DMS 273 (cell line): ENCODE measurements at regions not wholly inside any gene's neighbourhood (a gene's known extent, or its start where the extent isn't known, plus 50 kb on each side); places are given as distances from the start of the nearest gene placed in this dataset.

Experiments used
- DNase-seq: peaks from one replicate; lab custom pipeline; 2025; ENCODE audit not compliant: unreplicated experiment; lab: John Stamatoyannopoulos, UW

DNA sequence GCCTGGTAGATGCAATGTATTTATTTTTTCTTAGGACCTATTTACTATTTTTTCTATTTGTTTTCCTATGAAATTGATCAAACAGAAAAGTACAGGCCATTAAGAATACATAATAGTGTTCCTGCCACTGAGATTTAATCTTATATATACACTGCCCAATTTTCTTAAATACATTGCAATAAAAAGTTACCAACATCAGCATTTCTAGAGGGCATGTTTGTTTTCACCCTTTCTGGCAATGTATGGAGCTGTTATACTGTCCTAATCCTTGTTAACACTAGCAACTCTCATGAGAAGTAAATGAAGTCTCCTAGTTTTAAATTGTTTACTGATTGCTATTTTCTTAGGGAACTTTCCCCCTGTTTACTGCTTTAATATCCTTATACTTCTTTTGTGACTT lies 359.1 kb upstream of the SEMA3A start:
- no peak for DNase-seq

DNA sequence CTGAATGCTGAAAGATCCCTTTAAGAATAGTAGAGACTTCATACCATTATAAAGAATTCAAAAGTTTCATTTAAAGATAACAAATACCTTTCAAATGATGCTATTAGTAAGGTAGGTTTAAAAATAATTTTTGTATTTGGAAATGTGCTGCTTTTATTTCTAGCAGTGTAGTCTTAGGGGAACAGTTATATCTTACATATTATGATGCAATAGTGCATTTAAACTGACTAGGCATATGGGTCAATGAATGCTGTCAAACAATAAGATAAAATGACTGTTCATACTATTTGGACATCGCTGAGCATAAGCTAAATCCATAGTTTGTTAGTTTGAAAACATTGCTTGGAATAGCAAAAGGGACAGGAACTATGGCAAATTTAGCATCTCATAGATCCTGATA lies 354.8 kb upstream of the SEMA3A start:
- DNase-seq: no peak

DNA sequence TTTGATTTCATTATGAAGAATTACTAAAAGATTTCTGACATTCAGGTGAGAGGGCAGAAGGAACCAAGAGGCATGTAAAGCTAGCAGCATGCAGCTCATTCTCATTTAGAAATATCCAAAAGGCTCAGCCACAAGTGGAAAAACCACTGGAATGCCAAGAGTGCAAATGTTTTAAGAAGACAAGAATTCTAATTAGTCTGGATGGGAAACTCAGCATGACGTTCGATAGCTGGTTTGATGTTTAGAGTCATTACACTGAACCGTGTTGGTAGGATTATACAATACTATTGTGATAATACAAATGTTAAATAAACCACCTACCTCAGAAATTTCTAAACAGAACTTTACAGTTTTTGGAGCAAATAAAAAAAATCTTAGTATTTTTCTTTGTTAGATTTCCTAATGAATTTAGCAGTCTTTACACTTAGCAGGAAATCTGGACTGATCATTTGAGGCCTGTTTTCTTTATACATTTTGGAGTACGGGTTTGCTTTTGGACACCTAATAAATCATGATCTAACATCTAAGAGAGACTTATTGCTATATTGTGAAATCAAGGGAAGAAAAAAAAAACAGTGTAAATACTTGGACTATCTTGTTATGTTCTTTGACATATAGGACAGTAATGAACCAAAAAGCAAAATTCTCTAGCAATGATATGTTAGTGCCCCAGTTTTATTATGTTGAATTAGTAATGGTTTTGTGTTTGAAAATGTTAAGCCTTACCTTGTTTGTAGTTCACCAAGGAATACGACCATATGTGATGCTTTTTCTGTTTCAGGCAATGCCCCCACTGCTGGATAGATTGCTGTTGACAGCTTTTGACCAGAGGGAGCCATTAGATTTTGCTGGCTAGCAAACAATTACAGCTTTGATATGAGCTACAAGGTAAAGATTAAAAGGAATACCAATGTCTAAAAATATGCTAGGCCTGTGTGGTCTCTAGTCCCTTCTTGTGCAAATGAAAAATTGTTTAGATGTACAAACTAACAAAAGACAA lies 354.1 kb upstream of the SEMA3A start:
- DNase-seq: peak; percentile 29

DNA sequence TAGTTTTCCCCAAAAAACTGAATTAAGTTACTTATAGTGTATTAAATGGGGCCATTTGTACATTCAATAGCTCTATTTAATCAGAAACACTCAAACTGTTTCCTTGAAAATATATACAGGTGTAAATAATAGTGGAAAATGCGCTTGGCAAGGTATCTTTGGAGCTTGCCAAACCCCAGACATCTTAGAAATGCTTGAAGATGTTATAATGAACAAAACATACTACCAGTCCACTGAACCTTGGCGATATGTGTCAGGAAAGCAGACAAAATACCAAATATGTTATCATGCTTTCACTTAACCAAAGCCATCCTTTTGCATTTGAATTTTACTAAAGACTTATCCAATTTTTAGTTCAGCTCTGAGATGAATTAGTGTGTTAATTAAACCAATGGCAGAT lies 352.7 kb upstream of the SEMA3A start:
- no peak for DNase-seq

DNA sequence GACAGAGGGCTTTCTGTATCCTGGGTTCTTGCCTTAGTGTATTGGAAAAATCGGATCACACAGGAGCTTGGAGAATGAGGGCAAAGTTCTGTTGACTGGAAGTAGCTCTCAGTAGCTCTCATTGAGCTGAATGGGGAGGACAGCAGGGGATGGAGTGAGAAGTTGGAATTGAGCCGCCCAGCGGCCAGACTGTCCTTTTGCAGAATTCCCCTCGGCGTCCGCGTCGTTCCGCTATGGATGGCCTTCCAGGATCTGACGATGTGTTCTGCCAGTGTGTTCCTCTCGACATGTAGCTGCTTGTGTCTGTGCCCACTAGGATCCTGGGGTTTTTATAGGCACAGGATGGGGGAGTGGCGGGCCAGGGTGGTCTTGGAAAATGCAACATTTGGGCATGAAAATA lies 351.8 kb upstream of the SEMA3A start:
- DNase-seq: no peak

DNA sequence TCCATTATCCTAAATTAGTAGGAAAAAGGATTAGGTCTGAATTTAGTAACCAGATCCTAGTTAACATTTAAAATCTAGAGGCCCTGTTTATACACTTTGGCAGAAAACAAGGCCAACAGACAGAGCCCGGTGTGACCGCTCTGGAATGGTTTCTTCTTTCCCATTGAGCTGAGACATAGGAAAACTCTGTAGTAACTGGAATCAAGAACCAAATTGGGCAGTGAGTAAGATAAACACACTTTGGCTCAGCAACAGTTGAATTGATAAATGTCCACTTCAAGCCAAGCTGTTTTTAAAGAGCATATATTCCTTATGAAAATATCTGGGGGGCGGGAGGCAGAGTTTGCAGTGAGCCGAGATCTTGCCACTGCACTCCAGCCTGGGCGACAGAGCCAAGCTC lies 343.7 kb upstream of the SEMA3A start:
- DNase-seq: no peak

DNA sequence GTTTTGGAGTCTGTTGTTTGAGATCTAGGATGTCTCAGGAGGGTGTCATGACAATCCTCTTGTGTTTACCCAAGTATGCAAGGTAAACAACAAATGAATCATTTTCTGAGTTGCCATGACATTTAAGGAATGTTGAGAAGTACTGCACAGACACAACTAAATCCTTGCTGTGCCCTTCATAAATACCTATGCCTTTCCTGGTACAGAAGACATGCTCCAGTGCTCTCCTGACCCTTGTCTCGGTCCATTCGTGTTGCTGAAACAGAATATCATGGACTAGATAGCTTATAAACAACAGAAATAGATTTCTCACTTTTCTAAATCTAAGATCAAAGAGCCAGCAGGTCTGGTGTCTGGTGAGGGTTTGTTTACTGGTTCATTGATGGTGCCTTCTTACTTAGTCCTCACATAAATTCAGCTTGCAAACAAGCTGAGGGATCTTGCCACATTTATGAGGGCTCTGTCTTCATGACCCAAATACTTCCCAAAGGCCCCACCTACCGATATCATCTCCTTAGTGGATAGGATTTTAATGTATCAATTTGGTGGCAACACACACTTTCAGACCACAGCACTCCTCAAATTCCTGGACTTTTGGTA lies 341.8 kb upstream of the SEMA3A start:
- DNase-seq: no peak

DNA sequence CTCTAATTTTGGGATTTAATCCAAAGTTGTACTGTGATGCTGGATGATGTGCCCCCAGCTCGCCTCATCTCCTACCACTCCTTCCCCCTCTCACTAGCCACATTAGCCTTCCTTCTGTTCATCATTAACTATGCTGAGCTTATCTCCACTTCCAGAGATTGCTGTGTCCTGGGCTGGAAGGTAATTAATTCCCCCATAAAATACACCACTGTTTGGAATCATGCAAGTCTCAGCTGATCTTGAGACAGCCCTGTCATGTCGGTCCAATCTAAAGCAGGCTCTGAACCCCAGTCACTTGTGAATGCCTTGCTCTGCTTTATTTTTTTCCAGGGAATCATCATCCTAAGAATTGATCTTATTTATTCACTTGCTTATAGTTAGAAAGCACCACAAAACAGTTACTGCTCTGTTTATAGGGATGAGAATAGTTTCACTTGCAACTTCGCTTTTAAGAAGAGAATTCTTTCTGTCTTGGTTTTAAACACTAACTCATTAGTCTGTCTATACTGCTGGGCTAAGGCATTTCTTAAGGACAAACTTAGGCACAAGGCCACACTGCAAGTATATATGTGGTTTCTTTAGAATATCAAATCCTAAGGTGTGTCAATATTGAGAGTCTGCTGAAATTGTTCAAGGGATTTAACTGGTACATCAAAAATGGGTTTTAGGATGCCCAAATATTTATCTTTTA lies 341.1 kb upstream of the SEMA3A start:
- peak; percentile 18 for DNase-seq

DNA sequence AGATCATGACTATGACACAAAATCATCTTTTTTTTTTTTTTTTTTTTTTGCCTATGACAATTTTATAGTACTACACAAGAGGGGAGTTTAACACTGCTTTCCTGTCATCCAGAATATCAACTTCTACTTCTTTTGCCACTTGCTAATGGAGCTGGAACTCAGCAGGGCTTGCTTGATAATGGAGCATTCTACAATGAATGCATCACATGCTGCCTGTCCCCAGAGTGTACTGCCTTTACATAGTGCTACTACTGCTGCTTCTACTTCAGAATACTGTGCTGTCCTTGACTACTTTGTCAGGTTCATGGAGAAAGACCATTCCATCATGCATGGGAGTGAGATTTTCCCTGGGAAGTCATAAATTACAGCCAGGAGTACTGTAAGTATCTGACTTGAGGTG lies 338.6 kb upstream of the SEMA3A start:
- DNase-seq: no peak

DNA sequence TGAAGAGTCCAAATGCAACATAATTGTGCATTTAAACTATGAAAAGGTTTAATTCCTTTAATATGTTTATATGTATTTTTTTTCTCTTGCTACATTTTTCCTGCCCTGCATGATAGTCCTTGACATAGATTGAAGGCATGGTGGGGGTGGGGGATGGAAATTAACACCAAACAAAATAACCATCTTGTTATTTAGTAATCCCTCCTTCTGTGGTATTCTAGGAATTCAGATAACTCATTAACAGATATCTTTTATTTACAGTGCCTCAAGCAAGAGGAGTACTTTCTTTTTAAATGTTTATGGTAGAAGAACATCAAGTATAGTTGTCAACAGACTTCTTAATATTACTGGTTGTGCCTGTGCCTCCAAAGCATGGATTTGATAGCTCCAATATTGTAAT lies 337.6 kb upstream of the SEMA3A start:
- DNase-seq: no peak

DNA sequence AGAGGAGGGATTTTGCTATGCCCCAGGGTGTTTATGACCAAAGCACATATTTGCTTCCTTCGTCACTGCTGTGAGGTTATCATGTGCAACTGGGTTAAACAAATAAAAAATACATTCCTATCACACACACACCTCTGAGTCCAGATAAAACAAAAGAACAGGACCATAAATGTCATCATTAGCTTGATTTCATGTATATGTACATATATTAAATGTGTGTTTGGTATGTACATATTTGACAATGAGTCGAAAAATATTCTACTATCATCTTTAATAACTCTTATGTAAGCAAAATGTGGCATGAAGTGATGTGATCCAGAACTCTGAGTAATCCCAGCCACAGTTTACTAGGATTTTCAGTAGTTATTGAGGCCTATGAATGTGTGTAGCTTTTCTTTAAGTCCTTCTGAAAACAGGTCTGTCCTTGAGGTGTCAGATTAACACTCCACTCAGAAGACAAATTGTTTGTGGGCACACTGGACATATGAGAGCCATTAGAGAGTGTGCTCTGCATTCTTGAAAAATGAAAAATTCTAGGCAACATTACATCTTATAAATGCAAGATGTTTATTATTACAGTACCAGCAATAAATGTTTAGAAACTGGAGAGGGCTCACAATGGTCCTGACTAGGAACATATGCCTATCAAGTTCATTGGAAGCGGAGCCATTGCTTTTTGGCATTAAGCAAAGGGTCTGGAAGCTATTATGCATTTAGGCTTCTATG lies 335.1 kb upstream of the SEMA3A start:
- DNase-seq: no peak

DNA sequence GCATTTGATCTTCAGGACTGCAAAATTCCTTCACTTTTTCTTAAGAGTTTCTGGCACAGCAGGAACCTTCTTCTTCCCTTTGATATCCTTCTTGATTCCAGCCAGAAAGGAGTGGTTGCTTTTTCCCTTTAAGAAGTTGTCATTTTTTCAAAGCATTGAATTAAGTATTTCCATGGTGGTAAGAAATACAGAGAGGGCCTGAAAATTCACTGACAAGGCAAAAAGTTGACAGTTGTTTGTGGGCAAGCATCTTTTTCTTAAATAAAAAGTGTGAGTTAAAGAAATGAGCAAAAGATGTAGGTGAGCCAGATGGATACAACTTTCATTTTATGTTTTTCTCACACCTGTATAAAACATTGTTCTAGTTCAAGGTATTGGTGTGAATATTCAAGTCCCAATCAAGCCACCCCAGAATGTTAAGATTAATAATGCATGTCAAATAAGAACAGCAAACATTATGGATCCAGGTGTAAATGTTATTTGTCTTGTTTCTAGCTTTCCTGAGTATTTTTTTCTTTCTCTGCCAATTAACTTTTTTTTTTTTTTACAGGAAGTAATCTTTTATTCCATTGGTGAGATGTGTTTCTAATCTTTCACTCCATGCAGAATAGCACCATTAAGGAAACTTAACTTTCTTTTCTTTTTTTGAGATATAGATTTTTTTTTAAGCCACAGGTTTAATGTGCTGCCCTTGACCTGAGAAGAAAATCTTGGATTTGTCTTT lies 334.3 kb upstream of the SEMA3A start:
- no peak for DNase-seq

DNA sequence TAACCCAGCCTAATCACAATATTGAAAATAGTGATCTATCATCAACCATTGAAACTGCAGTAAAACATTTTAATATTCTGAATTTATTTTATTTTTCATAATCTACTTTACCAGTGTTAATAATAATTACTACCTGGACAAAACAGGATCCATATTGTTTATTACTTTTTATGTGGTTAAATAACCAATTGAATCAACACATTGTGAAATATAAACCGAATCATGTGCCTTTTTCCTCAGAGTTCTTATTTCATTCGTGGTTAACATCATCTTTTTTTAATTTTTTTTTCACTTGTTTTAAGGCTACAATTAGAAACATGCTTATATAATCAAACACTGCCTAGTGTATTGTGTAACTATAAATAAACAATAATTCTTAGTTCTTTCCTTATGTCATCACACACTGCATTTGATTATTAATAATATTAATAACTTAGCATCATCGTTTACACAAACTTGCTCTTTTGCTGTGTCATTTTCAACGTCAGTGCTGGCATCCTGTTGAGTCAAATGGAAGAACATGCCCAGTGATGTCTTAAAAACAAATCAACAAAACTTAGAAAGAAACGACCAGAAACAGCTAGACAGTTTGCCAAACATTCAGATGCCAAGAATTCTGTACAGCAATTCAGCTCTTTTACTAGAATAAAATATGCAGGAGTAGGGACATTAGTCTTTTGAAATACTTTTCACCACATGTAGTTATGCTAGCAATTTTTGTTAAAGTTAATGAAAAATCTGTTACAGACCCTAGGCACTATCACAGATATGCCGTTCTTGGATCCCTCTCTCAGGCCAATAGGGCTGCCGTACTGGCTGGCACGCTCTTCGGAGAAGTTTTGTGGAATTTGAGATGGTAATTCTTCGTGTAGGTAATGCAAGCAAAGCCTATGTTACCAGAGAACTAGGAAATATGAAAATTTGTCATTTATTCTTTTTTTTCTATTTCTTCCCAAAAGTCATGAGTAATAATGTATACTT lies 330.4 kb upstream of the SEMA3A start:
- DNase-seq: no peak

DNA sequence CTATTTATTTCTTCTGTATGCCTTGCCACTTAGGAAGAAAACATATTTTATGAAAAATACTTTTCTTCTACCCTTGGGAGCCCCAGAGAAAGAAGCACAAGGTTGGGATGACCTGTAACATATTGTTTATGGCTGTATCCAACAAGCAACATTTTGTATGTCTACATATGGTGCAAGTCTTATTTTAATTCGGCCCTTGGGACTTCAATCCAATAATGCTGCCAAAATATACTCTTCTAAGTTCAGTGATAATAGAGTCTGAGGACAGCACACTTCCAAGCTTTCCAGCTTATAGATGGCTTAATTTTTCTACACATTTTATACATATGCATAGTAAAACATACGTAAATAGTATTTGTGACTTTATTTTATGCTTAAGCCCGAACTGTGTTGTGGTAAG lies 318.5 kb upstream of the SEMA3A start:
- peak; percentile 90 for DNase-seq

DNA sequence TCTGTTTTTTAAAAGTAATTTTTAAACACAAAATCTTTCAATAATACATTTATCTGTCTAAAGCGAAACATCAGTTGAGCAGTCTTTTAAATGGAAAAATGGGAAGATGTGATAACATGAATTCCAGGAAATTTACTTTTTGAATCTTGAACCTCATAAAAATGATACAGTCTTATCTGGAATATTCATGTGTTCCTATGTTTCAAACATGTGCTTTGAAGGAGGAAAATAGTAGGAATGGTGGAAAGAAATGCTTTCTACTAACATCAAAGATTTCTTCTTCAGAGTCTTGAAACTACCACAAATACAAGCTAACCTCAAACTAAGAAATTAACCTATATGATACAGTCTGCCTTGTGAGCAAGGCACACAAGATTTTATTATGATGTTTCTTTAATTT lies 317.5 kb upstream of the SEMA3A start:
- peak; percentile 34 for DNase-seq

DNA sequence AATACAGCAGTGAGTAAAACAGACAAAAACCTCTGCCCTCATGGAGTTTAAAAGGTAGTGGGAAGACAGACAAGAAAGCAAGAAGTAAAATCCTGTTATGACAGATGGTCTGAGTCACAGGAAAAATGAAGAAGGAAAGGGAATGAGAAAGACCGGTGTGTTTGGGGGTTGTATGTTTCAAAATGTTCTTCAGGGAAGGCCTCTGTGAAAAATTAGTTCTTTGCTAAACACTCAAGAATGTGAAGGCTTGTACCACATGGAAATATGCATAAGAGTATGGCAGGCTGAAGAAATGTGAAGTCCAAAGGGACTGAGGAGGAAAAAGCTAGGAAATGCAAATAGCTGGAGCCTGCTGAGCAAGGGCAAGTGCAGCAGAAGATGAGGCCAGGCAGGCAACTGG lies 315.9 kb upstream of the SEMA3A start:
- DNase-seq: peak; percentile 62

DNA sequence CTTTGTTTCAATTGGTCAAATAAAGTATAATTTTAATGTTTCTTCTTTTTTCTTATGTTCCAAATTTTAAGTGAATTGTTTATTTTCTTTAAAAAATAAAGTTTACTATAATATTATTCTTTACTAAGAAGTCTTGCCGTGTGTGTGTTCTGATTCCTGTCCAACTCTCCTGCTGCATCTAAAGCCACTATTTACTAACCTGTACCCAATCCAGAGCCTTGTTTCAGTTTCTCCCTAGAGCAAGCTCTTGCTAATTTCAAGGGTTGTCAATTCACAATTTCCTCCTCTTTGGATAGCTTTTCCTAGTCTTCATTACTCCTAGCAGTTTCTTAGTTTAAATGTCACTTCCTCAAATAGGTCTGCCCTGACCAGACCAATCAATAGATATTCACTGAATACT lies 314.9 kb upstream of the SEMA3A start:
- peak; percentile 54 for DNase-seq

DNA sequence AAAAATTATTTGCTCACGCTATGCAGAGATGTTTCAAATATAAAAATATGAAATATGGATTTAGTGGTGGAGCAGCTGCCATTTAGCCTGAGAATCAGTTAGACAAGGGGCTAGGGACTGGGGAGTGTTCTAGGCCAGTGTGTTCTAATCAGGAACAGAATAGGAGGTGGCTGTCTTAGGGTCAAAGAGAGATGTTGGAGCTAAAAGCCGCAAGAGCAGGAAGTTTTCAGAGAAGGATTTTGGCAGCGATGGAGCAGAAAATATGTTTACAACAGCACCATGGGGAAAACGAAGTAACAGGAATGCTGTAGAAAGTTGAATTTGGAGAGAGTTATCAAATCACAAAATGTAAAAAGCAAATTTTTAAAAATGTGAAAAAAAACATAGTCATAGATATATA lies 314.0 kb upstream of the SEMA3A start:
- no peak for DNase-seq

DNA sequence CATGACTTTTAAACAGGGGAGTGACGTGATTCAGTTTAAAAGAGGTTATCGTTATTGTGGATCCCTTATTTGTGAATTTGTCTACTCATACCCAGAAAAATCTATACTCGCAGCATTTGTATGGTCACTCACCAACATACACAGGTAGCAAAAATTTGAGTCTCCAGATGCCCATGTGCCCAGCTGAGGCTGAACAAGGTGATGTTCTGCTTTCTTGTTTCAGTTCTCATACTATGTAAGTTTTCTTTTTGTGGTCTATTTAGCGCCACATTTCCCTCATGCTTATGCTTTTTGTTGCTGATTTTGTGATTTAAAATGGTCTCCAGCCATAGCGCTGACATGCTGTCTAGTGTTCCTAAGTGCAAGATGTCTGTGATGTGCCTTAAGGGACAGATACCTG lies 312.9 kb upstream of the SEMA3A start:
- DNase-seq: no peak
